AG20443 (cell line): ENCODE measurements at regions not wholly inside any gene's neighbourhood (a gene's known extent, or its start where the extent isn't known, plus 50 kb on each side); places are given as distances from the start of the nearest gene placed in this dataset.
"Not testable (repeated sequence)": the region's sequence is repeated elsewhere in the genome, so short reads cannot be mapped to it uniquely, and the experiment has no call there.

Source experiments
- DNase-seq: peaks from one replicate; pipeline ENCODE4 v3.0.0; 2012; ENCODE audit warnings: low spot score, mixed read lengths

DNA sequence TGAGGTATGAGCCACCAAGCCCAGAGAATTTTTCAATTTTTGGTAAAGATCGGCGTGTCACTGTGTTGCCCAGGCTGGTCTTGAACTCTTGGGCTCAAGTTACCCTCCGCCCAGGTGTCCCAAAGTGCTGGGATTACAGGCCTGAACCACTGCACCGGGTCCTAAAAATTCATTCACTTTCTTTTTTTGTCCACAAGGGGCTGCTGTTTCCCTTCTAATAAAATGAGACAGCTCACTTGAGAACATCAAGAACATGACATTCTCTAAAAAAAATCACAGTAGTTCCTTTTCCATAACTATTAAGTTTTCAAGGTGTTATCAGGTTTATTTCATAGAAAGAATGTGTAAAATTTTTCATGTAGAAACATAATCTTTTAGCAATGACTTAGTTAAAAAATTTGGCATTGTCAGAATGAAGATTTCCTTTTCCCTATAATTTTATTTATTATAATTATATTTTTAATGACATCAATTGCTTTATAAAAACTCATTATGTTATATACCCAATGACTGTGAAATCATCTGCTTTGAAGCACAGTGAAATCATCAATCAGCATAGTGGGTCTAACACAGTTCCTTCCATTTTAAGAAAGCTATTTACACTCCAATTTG lies 1723.8 kb upstream of the DEFB115 start:
- not testable (repeated sequence) for DNase-seq

DNA sequence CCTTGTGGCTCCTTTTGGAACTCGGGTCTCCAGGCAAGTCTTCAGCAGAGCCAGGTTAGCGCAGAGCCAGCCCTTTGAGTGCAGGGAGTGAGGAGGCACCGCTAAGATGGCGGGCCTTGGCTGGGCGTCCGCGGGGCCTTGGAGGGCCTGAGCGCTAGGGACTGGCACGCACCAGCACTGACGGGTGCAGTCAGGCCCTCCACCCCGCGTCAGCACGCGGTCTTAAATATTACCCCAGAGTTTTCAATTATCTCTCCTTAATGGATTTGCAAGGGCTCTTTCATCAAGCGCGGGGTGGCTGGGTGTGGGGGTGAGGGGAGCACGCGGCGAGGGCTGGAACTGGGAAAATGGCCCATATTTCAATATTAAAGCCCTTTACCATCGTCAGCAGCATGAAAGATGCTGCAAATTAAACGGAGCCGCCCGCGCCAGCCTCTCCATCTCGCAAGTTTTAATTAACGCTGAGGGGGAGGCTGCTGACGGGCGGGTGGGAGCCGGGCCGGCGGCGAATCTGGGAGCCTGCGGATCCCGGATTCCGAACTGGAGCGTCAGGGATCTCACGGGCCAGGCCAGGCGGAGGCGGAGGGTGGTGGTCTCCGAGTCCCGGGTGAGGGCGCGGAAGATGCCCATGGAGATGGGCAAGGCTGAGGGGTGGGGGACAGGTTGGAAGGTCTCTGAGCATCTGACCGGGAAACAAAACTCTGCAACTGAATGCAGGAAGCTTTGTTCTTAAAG lies 1690.4 kb upstream of the DEFB115 start:
- DNase-seq: not testable (repeated sequence)

DNA sequence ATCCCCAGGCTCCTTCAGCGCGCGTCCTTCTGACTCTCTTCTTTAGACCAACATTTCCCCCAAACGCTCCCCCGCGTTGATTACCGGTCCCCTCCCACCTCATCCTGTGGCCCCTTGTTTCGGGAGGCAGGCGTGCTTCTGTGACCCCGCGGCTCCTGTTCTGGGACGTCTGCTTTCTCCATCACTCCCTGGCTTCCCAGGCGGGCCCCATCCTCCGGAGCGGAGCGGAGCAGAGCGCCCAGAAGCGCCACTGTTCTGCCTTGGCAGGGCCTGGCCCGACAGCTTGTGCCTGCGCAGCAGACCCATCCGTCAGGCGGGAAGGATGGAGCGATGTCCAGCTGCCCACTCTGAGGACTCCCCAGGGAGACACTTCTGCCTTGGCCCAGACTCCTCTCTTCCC lies 1689.8 kb upstream of the DEFB115 start:
- not testable (repeated sequence) for DNase-seq

DNA sequence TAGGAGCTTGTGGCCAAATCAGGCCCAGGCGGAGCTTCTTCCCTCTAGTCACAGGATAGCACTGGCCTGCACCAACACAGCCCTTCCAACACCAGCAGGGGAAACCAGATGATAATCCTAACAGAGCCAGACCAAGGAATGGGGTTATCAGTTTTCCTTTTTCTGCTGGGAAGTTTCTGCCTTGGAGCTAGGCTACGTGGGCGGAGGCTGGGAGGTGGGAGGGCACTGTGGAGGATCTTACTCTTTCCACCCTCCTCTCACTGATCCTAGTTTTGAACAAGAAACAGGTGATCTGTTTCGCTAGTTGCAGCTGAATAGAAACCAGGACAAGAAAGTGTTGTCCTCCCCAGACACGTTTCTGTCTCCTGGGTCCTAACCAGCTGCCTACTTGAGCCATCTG lies 1687.3 kb upstream of the DEFB115 start:
- not testable (repeated sequence) for DNase-seq

DNA sequence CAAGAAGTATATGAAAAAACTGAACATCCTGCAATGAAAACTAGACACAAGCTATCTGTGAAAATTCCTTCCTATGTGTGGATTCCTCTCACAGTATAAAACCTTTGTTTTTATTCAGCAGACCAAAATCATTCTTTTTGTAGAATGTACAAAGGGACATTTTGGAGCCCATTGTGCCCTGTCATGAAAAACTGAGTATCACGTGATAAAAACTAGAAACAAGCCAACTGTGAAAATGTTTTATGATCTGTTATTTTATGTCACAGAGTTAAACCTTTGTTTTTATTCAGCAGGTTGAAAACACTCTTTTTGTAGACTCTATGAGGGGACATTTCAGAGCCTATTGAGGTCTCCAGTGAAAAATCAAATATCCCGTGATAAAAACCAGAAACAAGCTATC lies 1667.9 kb upstream of the DEFB115 start:
- DNase-seq: not testable (repeated sequence)

DNA sequence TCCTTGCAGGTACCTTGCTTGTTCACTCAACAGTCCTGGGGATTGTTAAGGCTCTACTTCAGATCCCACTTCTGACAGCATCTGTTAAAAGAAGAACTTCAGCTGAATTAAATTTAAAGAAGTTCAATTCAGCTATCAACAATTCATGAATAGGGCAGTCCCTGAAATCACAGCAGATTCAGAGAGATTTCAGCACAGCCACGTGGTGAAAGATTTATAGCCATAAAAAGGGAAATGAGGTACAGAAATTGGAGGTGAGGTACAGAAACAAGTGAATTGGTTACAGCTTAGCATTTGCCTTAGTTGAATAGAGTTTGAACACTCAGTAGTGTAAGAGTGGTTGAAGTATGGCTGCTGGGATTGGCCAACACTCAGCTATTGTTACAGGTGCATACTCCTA lies 1653.3 kb upstream of the DEFB115 start:
- not testable (repeated sequence) for DNase-seq

DNA sequence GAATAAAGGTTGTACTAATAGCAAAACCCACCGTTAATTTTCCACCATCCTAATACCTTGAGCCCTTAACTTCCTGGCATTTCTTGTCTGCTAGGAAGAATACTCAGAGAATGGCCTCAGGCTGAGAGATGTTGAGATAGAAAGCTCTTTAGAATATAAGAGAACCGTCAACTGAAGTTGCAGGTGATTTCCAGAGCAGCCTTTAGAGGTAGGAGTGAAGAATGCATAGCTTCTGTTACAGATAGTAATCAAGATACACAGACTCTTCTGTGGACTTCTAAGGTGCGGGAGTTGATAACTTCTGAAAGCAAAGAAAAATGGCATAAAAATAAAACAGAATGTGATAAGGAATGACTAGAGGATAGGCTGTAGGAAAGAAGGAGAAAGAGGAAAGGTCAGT lies 1651.3 kb upstream of the DEFB115 start:
- DNase-seq: not testable (repeated sequence)

DNA sequence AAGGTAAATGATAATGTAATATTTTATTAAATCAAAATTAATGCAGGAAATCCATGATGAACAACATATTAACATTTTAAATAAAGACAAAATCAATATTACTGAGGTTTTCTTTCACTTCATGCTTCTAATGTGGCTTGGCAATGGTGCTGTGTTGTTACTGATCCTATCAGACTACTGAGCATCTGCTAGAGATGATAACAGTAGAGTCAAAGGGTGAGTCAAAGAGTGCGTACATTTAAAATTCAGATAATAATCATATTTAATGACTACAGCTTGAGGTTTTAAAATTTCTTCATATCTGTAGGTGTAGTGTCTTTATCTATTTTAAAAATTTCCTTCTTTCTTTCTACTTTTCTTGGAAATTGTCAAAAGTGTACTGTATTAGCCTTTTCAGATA lies 1628.1 kb upstream of the DEFB115 start:
- not testable (repeated sequence) for DNase-seq
